Peyer's patch (tissue), 4 donors: ENCODE measurements at regions not wholly inside any gene's neighbourhood (a gene's known extent, or its start where the extent isn't known, plus 50 kb on each side); places are given as distances from the start of the nearest gene placed in this dataset.

Experiments used
- POLR2A ChIP-seq, 2 donors: fragments of 450-650 bp; IDR thresholded peaks; one replicate each; pipeline ENCODE4 v1.5.1; 2017; ENCODE audit warnings: antibody characterized with exemption in 2 of 2, mild to moderate bottlenecking in 2 of 2, moderate library complexity in 2 of 2
- TF ChIP-seq, protein P1 (sequence below), 6 experiments: fragments of 450-650 bp in 4 of 6; fragments of 200-600 bp in 2 of 6; sonication (generic) in 1 of 6; IDR thresholded peaks; one replicate each; pipeline ENCODE4 v1.5.1; 2017 to 2019; ENCODE audit warnings: antibody characterized with exemption in 6 of 6, mild to moderate bottlenecking in 3 of 6, moderate library complexity in 1 of 6

DNA sequence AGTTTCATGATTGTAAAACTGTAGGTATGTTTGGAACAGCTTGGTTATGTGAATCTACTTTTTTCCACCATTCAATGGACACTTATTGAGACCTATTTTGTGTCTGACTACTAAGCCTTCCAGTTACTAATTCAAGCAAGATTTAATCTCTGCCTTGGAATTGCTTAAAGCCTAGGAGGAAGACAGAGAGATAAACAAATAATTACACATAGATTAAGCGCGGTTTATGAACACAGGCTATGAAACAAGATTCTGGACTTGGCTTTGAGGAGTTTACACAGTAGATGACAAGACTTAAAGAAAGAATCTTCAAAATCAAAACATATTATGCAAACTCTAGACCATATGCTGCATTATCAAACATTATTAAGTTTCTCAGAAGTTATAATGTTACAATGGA lies 340.4 kb downstream of the RASEF start:
- TF ChIP-seq, protein P1, sequence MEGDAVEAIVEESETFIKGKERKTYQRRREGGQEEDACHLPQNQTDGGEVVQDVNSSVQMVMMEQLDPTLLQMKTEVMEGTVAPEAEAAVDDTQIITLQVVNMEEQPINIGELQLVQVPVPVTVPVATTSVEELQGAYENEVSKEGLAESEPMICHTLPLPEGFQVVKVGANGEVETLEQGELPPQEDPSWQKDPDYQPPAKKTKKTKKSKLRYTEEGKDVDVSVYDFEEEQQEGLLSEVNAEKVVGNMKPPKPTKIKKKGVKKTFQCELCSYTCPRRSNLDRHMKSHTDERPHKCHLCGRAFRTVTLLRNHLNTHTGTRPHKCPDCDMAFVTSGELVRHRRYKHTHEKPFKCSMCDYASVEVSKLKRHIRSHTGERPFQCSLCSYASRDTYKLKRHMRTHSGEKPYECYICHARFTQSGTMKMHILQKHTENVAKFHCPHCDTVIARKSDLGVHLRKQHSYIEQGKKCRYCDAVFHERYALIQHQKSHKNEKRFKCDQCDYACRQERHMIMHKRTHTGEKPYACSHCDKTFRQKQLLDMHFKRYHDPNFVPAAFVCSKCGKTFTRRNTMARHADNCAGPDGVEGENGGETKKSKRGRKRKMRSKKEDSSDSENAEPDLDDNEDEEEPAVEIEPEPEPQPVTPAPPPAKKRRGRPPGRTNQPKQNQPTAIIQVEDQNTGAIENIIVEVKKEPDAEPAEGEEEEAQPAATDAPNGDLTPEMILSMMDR (IDR thresholded peaks at IDR 0.05), result no peak
- TF ChIP-seq POLR2A (IDR thresholded peaks at IDR 0.05), result no peak
